ENCODE measurements at regions not wholly inside any gene's neighbourhood (a gene's known extent, or its start where the extent isn't known, plus 50 kb on each side); places are given as distances from the start of the nearest gene placed in this dataset.

GRCh38 chr2:13212115-13212514 is 495.4 kb downstream of the TRIB2 start:
- Histone ChIP-seq H3K79me2 (ENCODE audit: insufficient read depth, low read depth, low read length) (no peaks in the 10 kb centered on the region), H3K4me1 (ENCODE audit: insufficient read depth, low read length, poor library complexity, severe bottlenecking) (no peaks in the 10 kb centered on the region), H3K9me3 (ENCODE audit: low read length) (no peaks in the 10 kb centered on the region), H3K9me2 (ENCODE audit: insufficient read depth, low read length) (no peaks in the 10 kb centered on the region), H3K36me3 (ENCODE audit: insufficient read depth, low read length) (no peaks in the 10 kb centered on the region), H3K27ac (ENCODE audit: low read depth, low read length, poor library complexity, severe bottlenecking) (no peak overlapping the region), H3K4me2 (ENCODE audit: low read length) (no peak overlapping the region), H4K20me1 (ENCODE audit: insufficient read depth, low read length) (no peaks in the 10 kb centered on the region), H2AFZ (ENCODE audit: low read length) (no peak overlapping the region), H3K4me3 (ENCODE audit: low read depth, low read length, poor library complexity, severe bottlenecking) (no peak overlapping the region)
- BruUV-seq (replicated peaks) = no TSS peak
- DNase-seq (ENCODE audit: low spot score) = no peak
- intact Hi-C loops (cut with micrococcal nuclease; ENCODE audit: unreplicated experiment) = no loop called here
- CTCF ChIA-PET (ENCODE audit: unreplicated experiment) = no interaction called here
- POLR2A ChIA-PET = no interaction called here
- TF ChIP-seq CTCF (conservative IDR thresholded peaks at IDR 0.05; ENCODE audit: low read length) = no peak
- no peak for TF ChIP-seq EZH2phosphoT487 (IDR thresholded peaks at IDR 0.05; ENCODE audit: borderline replicate concordance, low read depth, low read length)

- Histone ChIP-seq H3K4me1 (ENCODE audit: insufficient read depth, low read length, poor library complexity, severe bottlenecking) (no peaks in the 10 kb centered on the region), H3K79me2 (ENCODE audit: insufficient read depth, low read depth, low read length) (no peaks in the 10 kb centered on the region), H3K4me2 (ENCODE audit: low read length) (no peak overlapping the region), H3K9me3 (ENCODE audit: low read length) (no peaks in the 10 kb centered on the region), H4K20me1 (ENCODE audit: insufficient read depth, low read length) (no peaks in the 10 kb centered on the region), H3K4me3 (ENCODE audit: low read depth, low read length, poor library complexity, severe bottlenecking) (no peak overlapping the region), H3K27ac (ENCODE audit: low read depth, low read length, poor library complexity, severe bottlenecking) (no peak overlapping the region), H3K9me2 (ENCODE audit: insufficient read depth, low read length) (no peaks in the 10 kb centered on the region), H3K36me3 (ENCODE audit: insufficient read depth, low read length) (no peaks in the 10 kb centered on the region), H2AFZ (ENCODE audit: low read length) (no peak overlapping the region)
- CTCF ChIA-PET (ENCODE audit: unreplicated experiment) = no interaction called here
- no peak for DNase-seq (ENCODE audit: low spot score)
- POLR2A ChIA-PET = no interaction called here
- TF ChIP-seq CTCF (conservative IDR thresholded peaks at IDR 0.05; ENCODE audit: low read length) (no peak), EZH2phosphoT487 (IDR thresholded peaks at IDR 0.05; ENCODE audit: borderline replicate concordance, low read depth, low read length) (no peak)
- intact Hi-C loops (cut with micrococcal nuclease; ENCODE audit: unreplicated experiment) = no loop called here
- no TSS peak for BruUV-seq (replicated peaks)
Measured at GRCh38 chr2:13218205-13218604, 501.5 kb downstream of the TRIB2 start.

GRCh38 chr2:13227578-13227977 is 510.8 kb downstream of the TRIB2 start:
- Histone ChIP-seq H3K4me2 (ENCODE audit: low read length) (no peak overlapping the region), H2AFZ (ENCODE audit: low read length) (no peak overlapping the region), H3K4me3 (ENCODE audit: low read depth, low read length, poor library complexity, severe bottlenecking) (no peak overlapping the region), H3K4me1 (ENCODE audit: insufficient read depth, low read length, poor library complexity, severe bottlenecking) (no peaks in the 10 kb centered on the region), H3K27ac (ENCODE audit: low read depth, low read length, poor library complexity, severe bottlenecking) (no peak overlapping the region), H3K9me2 (ENCODE audit: insufficient read depth, low read length) (no peaks in the 10 kb centered on the region), H3K79me2 (ENCODE audit: insufficient read depth, low read depth, low read length) (no peaks in the 10 kb centered on the region), H4K20me1 (ENCODE audit: insufficient read depth, low read length) (no peaks in the 10 kb centered on the region; the same call in none of the 2 replicates), H3K36me3 (ENCODE audit: insufficient read depth, low read length) (no peaks in the 10 kb centered on the region), H3K9me3 (ENCODE audit: low read length) (no peaks in the 10 kb centered on the region)
- no peak for DNase-seq (ENCODE audit: low spot score)
- intact Hi-C loops (cut with micrococcal nuclease; ENCODE audit: unreplicated experiment) = no loop called here
- TF ChIP-seq CTCF (conservative IDR thresholded peaks at IDR 0.05; ENCODE audit: low read length) (no peak), EZH2phosphoT487 (IDR thresholded peaks at IDR 0.05; ENCODE audit: borderline replicate concordance, low read depth, low read length) (no peak)
- BruUV-seq (replicated peaks) = no TSS peak
- ChIA-PET POLR2A (interaction anchor here (0.5 to 0.7 kb wide), 2 partner anchors 97 to 906 kb away, joined by 3 to 4 read pairs; no protein-coding TSS in a partner anchor), CTCF (ENCODE audit: unreplicated experiment) (no interaction called here)
